ENCODE measurements at regions not wholly inside any gene's neighbourhood (a gene's known extent, or its start where the extent isn't known, plus 50 kb on each side); places are given as distances from the start of the nearest gene placed in this dataset.
"Not testable (repeated sequence)": the region's sequence is repeated elsewhere in the genome, so short reads cannot be mapped to it uniquely, and the experiment has no call there.

DNA sequence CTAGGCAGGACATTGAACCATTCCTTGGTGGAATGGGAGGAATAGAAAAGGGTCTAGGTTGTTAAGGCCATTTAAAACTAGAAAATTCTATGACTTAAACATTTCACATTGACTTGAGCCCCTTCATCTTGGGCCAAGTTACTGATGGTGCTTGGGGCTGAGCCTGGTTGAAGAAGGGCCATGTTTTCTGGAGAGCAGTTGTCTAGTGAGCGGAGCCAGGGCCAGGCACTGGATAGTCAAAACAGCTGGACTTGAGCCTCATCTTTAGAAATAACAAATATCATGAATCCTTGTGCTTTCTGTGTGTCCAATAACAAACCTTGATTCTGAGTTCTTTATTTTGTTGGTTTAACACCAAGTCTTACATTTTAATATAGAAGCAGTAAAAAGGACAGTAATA lies 134.6 kb upstream of the TCF21 start:
- DNase-seq (ENCODE audit: low spot score), result no peak

DNA sequence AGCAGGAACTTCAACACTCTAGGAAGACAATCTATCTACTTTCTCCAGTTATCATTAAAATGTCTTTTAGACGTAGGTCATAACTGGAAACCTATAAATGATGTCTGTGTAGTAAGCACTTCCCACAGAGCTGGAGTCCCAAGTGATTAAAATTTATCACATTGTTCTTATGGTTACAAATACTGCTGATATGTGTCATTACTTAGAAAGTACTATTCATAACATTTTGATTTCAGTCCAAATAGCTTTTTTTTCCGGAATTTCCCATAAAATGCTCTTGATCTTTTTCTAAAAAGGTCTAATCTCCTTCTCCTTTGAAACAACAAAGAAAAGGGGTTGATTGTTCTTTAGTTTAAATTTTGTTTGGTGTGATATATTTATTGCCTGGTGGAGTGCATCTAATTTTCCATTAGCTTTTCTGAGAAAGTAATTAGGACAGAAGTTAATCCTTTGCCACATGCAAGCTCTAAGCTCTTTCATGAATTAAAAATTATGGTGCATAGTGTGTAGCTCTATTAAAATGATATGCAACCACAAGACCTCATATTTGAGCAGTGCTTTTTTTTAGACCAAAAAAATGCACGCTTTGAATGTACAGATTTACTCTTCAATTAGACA lies 132.7 kb upstream of the TCF21 start:
- DNase-seq (ENCODE audit: low spot score), result no peak

- DNase-seq (ENCODE audit: low spot score), result no peak
These were observed 131.6 kb upstream of the TCF21 start for GRCh38 chr6:133757335-133757734.

DNA sequence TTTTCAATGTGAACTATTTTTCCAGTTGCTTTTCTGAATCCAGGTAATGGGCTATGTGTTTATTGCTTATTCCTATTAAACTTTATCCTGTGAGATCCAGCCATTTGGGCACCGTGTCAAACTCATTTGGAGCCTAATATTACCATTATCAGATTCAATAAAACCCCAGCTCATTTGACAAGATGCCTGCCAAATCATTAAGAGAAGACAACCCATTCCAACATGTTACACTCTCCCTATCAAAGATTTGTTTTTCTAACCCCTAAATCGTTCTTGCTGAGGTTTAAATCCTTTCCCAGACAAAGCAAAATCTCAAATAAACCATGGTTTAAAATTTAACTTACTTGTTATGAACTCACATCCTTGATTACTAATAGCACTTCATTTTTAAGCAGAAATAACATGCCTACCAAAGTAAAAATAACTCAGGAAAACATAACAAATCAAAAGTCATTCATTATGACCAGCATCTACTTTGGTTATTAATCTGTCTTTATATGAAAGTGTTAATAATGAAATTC lies 130.0 kb upstream of the TCF21 start:
- no peak for DNase-seq (ENCODE audit: low spot score)

DNA sequence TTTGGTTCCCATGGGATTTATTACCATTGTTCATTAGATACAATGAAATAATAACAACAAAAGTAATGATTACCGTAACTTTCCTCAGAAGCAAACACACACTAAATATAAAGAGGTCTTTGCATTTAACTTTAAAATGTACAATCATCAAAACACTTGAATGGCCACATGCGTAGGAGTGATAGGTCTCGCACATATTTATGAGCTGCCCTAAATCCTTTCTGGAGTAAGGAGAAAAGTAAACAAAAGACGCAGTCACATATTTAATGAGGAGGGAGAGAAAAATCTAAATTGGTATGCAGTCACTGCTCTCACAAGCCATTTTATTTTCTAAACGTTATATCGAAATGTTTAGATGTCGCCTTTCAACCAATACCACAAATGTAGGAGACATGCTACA lies 129.4 kb upstream of the TCF21 start:
- DNase-seq (ENCODE audit: low spot score), result no peak

- DNase-seq (ENCODE audit: low spot score), result no peak
These were observed 127.2 kb upstream of the TCF21 start for GRCh38 chr6:133761706-133762105.

- DNase-seq (ENCODE audit: low spot score), result no peak
These were observed 124.7 kb upstream of the TCF21 start for GRCh38 chr6:133764008-133764753.

- DNase-seq (ENCODE audit: low spot score), result no peak
These were observed 124.1 kb upstream of the TCF21 start for GRCh38 chr6:133764754-133765208.

DNA sequence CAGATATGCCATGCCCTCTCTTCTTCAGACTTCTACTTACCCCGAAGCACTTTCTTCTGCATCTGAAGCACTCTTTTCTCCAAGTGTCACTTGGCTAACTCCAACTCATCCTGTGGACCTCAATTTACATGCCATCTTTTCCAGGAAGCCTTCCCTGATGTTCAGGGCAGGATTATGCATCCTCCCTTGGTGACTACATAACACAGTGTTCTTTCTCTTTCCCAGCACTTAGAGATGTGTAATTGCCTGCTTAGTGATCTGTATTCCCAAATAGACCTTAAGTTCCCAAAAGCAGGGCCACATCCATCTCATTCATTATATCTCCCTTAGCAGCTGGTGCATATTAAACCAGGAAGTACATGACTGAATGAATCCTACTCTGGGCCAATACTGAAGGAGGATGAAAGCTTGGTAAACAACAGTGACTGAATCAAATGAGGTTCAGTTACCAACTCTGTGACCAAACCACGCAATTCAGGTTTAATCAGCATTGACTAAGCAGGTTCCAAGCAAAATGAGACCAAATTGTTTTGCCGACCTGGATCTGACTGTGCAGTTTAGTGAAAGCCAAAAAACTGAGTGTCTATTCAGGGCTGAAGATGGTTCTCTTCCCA lies 121.4 kb upstream of the TCF21 start:
- DNase-seq (ENCODE audit: low spot score), result no peak

GRCh38 chr6:133768656-133769295 lies 120.1 kb upstream of the TCF21 start:
- no peak for DNase-seq (ENCODE audit: low spot score)

DNA sequence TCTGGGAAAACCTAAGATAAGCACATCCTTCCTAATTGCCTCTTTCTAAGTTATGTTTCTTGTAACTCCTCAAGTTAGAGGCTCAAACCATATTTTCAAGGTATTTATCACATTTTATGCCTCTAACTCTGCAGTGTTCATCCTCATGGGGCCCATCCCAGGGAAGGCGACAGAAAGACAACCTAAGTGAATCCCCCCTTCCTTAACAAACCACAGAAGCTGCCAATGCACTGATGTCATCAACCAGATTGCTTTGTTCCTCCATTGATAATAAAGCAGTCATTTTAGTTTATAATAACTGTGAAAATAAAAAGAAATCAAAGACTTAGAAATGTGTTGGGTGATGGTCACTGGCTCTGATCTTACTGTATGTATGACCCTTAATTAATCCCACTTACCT lies 119.5 kb upstream of the TCF21 start:
- DNase-seq (ENCODE audit: low spot score), result no peak

GRCh38 chr6:133772567-133772966 lies 116.3 kb upstream of the TCF21 start:
- DNase-seq (ENCODE audit: low spot score), result no peak

GRCh38 chr6:133773776-133774175 lies 115.1 kb upstream of the TCF21 start:
- DNase-seq (ENCODE audit: low spot score), result no peak

DNA sequence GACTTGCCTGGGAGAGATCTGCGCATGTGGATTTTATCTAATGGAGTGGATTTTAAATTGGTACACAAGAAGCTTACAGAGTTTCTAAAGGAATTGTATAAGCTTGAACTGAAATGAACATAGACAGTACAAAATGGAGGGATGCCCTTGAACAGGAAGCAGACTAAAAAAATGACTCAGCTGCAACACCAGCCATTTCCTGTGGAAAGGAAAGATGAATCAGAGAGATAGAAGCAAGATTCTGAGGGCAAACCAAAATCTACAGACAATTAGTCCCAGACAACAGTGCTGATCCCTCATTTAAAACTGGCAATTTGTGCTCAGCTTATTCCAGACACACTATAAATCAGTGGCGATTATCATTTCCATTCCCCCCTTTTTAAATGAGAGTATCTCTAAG lies 114.6 kb upstream of the TCF21 start:
- no peak for DNase-seq (ENCODE audit: low spot score)

DNA sequence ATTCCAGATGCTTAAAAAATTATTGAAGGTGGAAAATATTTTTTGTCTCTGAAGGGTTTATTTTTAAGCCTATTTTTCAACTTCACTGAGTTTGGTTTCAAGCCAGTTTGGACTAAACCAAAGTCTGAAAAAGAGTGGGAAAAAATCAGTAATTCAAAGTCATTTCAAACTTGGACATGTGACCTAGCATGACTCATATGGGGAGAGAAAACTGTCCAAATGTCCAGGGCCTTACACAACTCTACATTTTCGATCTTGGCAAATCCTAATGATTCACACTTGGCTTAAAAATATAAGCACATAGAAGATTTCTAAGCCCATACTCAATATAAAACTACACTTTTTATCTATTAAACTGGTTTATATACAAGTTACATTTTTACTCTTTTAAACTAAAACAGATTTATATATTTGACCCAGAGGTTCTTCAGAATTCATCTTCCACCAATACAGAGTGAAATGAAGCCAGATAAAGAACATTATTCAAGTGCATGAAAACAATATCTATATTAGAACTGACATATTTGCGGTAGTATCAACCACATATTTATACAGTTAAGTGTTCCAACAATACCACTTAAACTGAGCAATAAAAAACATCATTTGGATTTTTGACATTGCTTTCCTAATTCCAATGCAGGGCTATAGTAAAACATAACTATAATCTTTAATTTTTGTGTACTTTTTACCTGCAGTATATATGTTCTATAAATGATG lies 110.3 kb upstream of the TCF21 start:
- no peak for DNase-seq (ENCODE audit: low spot score)

DNA sequence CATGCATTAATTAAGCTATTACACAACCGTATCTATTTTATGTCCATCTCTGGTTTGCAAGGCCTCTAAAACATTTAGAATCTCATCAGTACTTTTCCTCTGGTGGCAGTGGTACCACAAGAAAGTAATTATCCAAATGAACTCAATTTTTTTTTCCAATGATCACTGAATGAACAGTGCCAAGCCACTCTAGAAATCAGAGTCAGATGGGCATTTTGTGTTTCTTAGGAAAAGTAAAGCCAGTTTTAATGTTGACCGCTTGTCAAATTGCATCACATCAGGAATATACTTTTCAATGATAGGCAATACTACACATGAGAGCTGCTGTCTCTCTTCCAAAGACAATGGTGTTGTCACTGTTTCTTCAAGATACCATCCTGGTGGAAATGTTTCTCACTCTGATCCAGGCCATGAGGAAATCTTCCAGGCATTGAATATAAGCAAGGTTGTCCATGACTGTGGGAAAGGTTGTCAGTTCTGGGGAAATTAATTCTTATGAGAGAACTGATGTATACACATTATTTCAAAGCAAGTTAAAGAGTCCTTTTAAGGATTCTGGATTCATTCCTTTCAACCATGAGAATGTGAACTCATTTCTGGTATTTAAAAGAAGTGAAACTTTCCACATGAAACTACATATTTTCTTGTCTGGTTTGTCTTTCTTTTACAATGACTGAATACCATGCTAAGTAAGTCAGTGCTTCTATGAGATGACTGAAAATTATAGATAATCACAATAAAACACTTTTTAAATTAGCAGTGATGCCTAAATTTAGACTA lies 108.8 kb upstream of the TCF21 start:
- DNase-seq (ENCODE audit: low spot score), result no peak

DNA sequence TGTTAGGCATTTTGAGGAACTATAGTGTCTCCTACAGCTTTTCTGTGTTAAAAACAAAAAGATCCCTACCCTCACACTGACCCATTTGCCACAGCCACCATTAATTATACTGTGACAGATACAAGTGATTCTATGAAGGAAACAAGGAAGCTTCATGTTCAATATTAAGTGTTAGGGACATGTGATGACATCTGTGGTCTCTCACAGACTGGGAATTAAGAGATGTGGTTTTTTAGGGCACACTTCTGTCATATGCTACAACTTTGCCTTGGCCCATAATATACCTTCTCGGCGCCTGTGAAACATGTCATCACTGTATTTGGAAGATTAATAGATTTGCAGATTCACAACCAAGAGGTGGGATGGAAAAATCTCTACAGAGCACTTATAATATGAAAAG lies 102.9 kb upstream of the TCF21 start:
- DNase-seq (ENCODE audit: low spot score), result no peak

DNA sequence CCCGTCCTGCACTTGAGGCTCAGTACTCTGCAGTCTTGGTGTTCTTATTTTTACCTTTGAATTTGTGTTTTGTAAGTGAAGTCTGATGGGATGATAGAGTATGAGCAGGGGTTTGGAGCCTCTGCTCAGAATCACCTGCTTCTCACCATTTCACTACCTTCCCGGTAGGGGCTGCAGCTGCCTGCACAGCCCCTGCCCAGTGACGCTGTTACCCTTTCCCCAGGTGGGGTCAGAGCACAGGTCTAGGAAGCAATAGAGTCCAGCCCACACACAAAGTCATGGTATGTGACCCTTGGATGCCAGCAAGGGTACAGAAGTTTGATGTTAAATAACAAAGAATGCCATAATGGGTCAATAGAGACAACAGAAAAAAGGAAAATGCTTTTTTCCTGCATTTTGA lies 101.8 kb upstream of the TCF21 start:
- no peak for DNase-seq (ENCODE audit: low spot score)

DNA sequence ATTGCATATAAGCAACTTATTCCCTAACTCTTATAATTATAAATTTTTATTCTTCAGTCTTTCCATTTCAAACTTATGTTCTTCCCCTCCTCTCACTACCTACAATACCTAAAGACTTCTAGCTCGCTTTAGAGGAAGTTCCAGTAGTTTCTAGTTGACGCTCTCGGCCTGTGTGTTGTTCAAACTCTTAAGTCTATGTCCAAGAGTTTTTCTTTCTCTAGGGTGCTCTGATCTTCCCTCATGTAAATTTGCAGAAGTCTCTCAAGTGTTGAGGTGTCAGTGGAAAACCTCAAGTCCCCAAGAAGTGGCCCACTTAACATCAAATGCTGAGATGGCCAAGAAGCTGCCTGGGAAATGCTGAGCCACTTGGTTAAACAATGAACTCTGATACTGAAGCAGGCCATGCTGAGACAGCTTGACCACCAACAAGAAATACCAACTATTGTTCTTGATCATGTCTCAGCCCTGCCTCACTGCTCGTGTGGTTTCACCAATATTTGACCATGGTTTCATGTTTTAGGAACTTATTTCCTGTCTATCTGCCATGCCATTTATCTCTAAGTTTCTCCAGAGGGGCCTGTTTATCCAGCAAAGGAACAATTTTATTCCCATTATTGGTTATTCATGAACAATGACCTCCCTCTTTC lies 100.9 kb upstream of the TCF21 start:
- no peak for DNase-seq (ENCODE audit: low spot score)

DNA sequence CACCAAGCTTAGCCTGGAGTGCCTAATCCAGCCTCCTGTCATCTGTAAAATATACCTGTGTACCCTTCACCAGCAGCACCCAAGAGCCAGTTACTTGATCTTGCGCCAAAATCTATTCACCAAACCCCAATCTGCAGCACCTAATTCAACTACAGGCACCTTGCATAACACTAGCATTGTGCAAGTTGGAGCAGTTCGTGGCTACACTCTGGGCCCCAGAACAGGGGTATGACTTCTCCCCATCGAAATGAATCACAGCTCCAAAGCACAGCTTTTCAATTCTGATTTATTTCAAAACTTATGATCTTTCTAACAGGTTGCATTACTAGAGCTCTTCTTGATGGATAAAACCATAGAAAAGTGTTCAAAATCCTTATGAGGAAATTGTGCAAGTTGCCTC lies 100.4 kb upstream of the TCF21 start:
- no peak for DNase-seq (ENCODE audit: low spot score)

DNA sequence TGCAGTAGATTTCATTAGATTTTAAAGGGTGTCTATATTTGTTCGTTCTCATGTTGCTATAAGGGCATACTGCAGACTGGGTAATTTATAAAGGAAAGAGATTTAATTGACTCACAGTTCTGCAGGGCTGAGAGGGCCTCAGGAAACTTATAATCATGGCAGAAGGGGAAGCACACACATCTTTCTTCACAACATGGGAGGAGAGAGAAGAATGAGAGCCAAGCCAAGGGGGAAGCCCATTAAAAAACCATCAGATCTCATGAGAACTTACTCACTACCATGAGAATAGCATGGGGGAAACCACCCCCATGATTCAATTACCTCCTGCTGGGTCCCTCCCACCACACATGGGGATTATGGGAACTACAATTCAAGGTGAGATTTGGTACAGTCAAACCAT lies 99.5 kb upstream of the TCF21 start:
- not testable (repeated sequence) for DNase-seq (ENCODE audit: low spot score)
